ENCODE measurements at regions not wholly inside any gene's neighbourhood (a gene's known extent, or its start where the extent isn't known, plus 50 kb on each side); places are given as distances from the start of the nearest gene placed in this dataset.

- no peak for TF ChIP-seq USF1 (IDR thresholded peaks at IDR 0.05; ENCODE audit: borderline replicate concordance, low read depth)
- peak; percentile 64; the same call in 1 of the 2 replicates for TF ChIP-seq FOSL2 (IDR thresholded peaks at IDR 0.05; ENCODE audit: borderline replicate concordance, low read depth)
- TF ChIP-seq EP300 (IDR thresholded peaks at IDR 0.05; ENCODE audit: borderline replicate concordance in 1 of 2, low read depth in 1 of 2, low read length in 1 of 2) = peak in 1 of 2 experiments; percentile 33; a peak in 1 of 4 replicates
- TF ChIP-seq SMC3 (IDR thresholded peaks at IDR 0.05; ENCODE audit: low read depth, low read length) = peak; percentile 62
- TF ChIP-seq IRF3 (IDR thresholded peaks at IDR 0.05; ENCODE audit: low read depth, low read length) = no peak
- no peak for TF ChIP-seq FOXJ3 (CRISPR knock-in tag; IDR thresholded peaks at IDR 0.05)
- no peak for TF ChIP-seq POLR2AphosphoS5 (IDR thresholded peaks at IDR 0.05; ENCODE audit: low read depth, low read length)
- no peak for TF ChIP-seq FOXM1 (IDR thresholded peaks at IDR 0.05; ENCODE audit: low read depth)
- peak; percentile 62 for TF ChIP-seq RAD21 (IDR thresholded peaks at IDR 0.05; ENCODE audit: low read length)
- no peak for TF ChIP-seq TEAD4 (IDR thresholded peaks at IDR 0.05; ENCODE audit: borderline replicate concordance, insufficient read depth)
Observed at GRCh38 chr12:76158518-76159321, 74.2 kb upstream of the NAP1L1 start (continued).

- POLR2A ChIA-PET = no interaction called here
- Histone ChIP-seq H3K9ac (no peak overlapping the region), H3K4me3 (ENCODE audit: low read depth in 2 of 2, low read length in 1 of 2) (no peak overlapping the region), H3K36me3 (replicated peaks in 1 of 2; ENCODE audit: control insufficient read depth in 1 of 2, insufficient read depth in 2 of 2, low read length in 1 of 2) (no peaks in the 10 kb centered on the region), H3K4me1 (ENCODE audit: control insufficient read depth in 1 of 2, insufficient read depth in 2 of 2, low read depth in 1 of 2, low read length in 1 of 2) (peaks cover 0 to 4% of the 10 kb centered on the region in 2 experiments; a peak in 1 of 4 replicates), H3K27ac (ENCODE audit: low read depth in 2 of 2, low read length in 1 of 2) (no peak overlapping the region), H3K9me2 (no peaks in the 10 kb centered on the region), H4K20me1 (ENCODE audit: insufficient read depth) (no peaks in the 10 kb centered on the region), H3K79me2 (ENCODE audit: insufficient read depth) (no peaks in the 10 kb centered on the region), H3F3A (replicated peaks; ENCODE audit: insufficient read depth) (no peaks in the 10 kb centered on the region), H3K9me3 (no peaks in the 10 kb centered on the region), H3K4me2 (no peak overlapping the region), H3K27me3 (ENCODE audit: insufficient read depth) (no peaks in the 10 kb centered on the region), H2AFZ (ENCODE audit: low read depth) (no peak overlapping the region)
- CTCF ChIA-PET = no interaction called here
- TF ChIP-seq TEAD4 (IDR thresholded peaks at IDR 0.05; ENCODE audit: borderline replicate concordance, insufficient read depth) (no peak), IRF3 (IDR thresholded peaks at IDR 0.05; ENCODE audit: low read depth, low read length) (no peak), RAD21 (IDR thresholded peaks at IDR 0.05; ENCODE audit: low read length) (no peak), RCOR1 (IDR thresholded peaks at IDR 0.05; ENCODE audit: low read length) (no peak), TCF12 (IDR thresholded peaks at IDR 0.05) (no peak), REST (IDR thresholded peaks at IDR 0.05; ENCODE audit: low read depth, low read length) (no peak), POLR2AphosphoS5 (IDR thresholded peaks at IDR 0.05; ENCODE audit: low read depth, low read length) (no peak), EP300 (IDR thresholded peaks at IDR 0.05; ENCODE audit: borderline replicate concordance in 1 of 2, low read depth in 1 of 2, low read length in 1 of 2) (no peak), MEF2A (IDR thresholded peaks at IDR 0.05; ENCODE audit: borderline replicate concordance, low read depth) (no peak), SMC3 (IDR thresholded peaks at IDR 0.05; ENCODE audit: low read depth, low read length) (no peak)
- no peak for DNase-seq
Observed at GRCh38 chr12:76156726-76157125, 72.2 kb upstream of the NAP1L1 start.
